ENCODE measurements at regions not wholly inside any gene's neighbourhood (a gene's known extent, or its start where the extent isn't known, plus 50 kb on each side); places are given as distances from the start of the nearest gene placed in this dataset.

DNA sequence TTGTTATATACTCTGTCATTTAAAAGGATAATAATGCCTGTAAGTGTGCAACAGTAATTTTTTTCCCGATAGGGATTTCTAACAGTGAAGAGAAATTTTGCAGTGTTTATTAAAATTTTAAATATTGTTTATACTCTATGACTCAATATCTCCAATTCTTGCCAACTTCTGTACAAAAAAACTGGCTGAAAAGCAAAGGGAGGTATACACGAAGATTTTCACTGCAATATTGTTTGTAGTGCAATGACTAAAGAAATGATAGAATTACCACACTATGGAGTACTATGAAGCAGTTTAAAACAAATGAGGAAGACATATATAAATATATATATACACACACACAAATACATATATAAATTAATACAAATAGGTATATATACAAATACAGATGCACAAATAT lies 187.9 kb upstream of the IL15 start (continued):
- TF ChIP-seq, protein P1, sequence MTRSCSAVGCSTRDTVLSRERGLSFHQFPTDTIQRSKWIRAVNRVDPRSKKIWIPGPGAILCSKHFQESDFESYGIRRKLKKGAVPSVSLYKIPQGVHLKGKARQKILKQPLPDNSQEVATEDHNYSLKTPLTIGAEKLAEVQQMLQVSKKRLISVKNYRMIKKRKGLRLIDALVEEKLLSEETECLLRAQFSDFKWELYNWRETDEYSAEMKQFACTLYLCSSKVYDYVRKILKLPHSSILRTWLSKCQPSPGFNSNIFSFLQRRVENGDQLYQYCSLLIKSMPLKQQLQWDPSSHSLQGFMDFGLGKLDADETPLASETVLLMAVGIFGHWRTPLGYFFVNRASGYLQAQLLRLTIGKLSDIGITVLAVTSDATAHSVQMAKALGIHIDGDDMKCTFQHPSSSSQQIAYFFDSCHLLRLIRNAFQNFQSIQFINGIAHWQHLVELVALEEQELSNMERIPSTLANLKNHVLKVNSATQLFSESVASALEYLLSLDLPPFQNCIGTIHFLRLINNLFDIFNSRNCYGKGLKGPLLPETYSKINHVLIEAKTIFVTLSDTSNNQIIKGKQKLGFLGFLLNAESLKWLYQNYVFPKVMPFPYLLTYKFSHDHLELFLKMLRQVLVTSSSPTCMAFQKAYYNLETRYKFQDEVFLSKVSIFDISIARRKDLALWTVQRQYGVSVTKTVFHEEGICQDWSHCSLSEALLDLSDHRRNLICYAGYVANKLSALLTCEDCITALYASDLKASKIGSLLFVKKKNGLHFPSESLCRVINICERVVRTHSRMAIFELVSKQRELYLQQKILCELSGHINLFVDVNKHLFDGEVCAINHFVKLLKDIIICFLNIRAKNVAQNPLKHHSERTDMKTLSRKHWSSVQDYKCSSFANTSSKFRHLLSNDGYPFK (CRISPR knock-in tag; IDR thresholded peaks at IDR 0.05; ENCODE audit: borderline replicate concordance): no peak
- TF ChIP-seq PRMT3 (CRISPR knock-in tag; IDR thresholded peaks at IDR 0.05; ENCODE audit: borderline replicate concordance, low read depth) (no peak), GPBP1L1 (CRISPR knock-in tag; IDR thresholded peaks at IDR 0.05) (no peak), NCOR1 (IDR thresholded peaks at IDR 0.05; ENCODE audit: borderline replicate concordance, low read length) (no peak), ZNF660 (CRISPR knock-in tag; IDR thresholded peaks at IDR 0.05; ENCODE audit: borderline replicate concordance, low read depth) (no peak)

- no TSS peak for BruUV-seq (replicated peaks)
- Histone ChIP-seq H3K9me3 (ENCODE audit: low read length) (no peaks in the 10 kb centered on the region; the same call in 1 of the 2 replicates), H3K4me3 (replicated peaks in 1 of 3; ENCODE audit: insufficient read depth in 1 of 3, low read depth in 2 of 3, low read length in 3 of 3) (no peak overlapping the region), H2AFZ (ENCODE audit: low read length) (no peak overlapping the region), H3K79me2 (ENCODE audit: insufficient read depth, low read length) (no peaks in the 10 kb centered on the region), H3K4me2 (ENCODE audit: low read depth, low read length) (no peak overlapping the region), H4K20me1 (ENCODE audit: insufficient read depth, low read length) (no peaks in the 10 kb centered on the region), H3K27me3 (ENCODE audit: control insufficient read depth in 1 of 2, insufficient read depth in 2 of 2, low read length in 2 of 2) (no peaks in the 10 kb centered on the region; a peak in 1 of 5 replicates), H3K9ac (ENCODE audit: insufficient read depth, low read depth, low read length) (no peak overlapping the region), H3K27ac (ENCODE audit: extremely low read length, insufficient read depth, low read length) (no peak overlapping the region), H3K36me3 (replicated peaks in 1 of 2; ENCODE audit: control insufficient read depth in 1 of 2, insufficient read depth in 2 of 2, low read length in 2 of 2) (no peaks in the 10 kb centered on the region), H3K4me1 (ENCODE audit: insufficient read depth, low read length) (no peaks in the 10 kb centered on the region)
- TF ChIP-seq ZSCAN29 (CRISPR knock-in tag; conservative IDR thresholded peaks at IDR 0.05): no peak
- TF ChIP-seq ZNF274 (CRISPR knock-in tag; IDR thresholded peaks at IDR 0.05): no peak
- TF ChIP-seq NFIC (IDR thresholded peaks at IDR 0.05; ENCODE audit: low read length): no peak
- TF ChIP-seq ZNF607 (CRISPR knock-in tag; IDR thresholded peaks at IDR 0.05; ENCODE audit: borderline replicate concordance): no peak
- TF ChIP-seq ZNF484 (CRISPR knock-in tag; IDR thresholded peaks at IDR 0.05; ENCODE audit: borderline replicate concordance, low read depth): no peak
- TF ChIP-seq, protein P2, sequence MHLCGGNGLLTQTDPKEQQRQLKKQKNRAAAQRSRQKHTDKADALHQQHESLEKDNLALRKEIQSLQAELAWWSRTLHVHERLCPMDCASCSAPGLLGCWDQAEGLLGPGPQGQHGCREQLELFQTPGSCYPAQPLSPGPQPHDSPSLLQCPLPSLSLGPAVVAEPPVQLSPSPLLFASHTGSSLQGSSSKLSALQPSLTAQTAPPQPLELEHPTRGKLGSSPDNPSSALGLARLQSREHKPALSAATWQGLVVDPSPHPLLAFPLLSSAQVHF (CRISPR knock-in tag; IDR thresholded peaks at IDR 0.05): no peak
- no peak for TF ChIP-seq ZFP37 (CRISPR knock-in tag; IDR thresholded peaks at IDR 0.05; ENCODE audit: borderline replicate concordance)
- no peak for TF ChIP-seq ZNF20 (CRISPR knock-in tag; IDR thresholded peaks at IDR 0.05)
- TF ChIP-seq U2AF1 (optimal IDR thresholded peaks at IDR 0.05; ENCODE audit: low read depth, low read length): no peak
- WGBS (ENCODE audit: low lambda C conversion rate): 1% methylated on average over 3 of the region's 3 CpGs
- intact Hi-C loops (cut with micrococcal nuclease; ENCODE audit: unreplicated experiment) (no loop called here), in situ Hi-C loops (cut with HindIII; ENCODE audit: extremely low pct_ligation_motif_present, low pct_unique_long_range_greater_than_20kb) (no loop called here)
- ChIA-PET POLR2A (no interaction called here), CTCF (ENCODE audit: low intra/inter-chr PET ratio, low total read pairs) (no interaction called here)
- FAIRE-seq (no peak), ATAC-seq (no peak), DNase-seq (ENCODE audit: low spot score) (no peak)
Observed at GRCh38 chr4:141449927-141450326, 186.5 kb upstream of the IL15 start.
